Keratinocyte (primary cell): ENCODE measurements at regions not wholly inside any gene's neighbourhood (a gene's known extent, or its start where the extent isn't known, plus 50 kb on each side); places are given as distances from the start of the nearest gene placed in this dataset.

ENCODE experiments used
- DNase-seq: peaks from one replicate; pipeline ENCODE4 v3.0.0-alpha.2; 2011; ENCODE audit warnings: low read depth, missing footprints, low spot score
- FAIRE-seq: peaks from 2 replicates; lab custom pipeline; 2011; peaks lifted over from hg19 to GRCh38; lab: Jason Lieb, UNC
- H2AFZ ChIP-seq: 2 replicates; pipeline ENCODE4 v1.6.0; 2012; ENCODE audit warnings: low read length, control low read depth, inconsistent platforms; ENCODE audit not compliant: control insufficient read depth
- H3K27ac ChIP-seq: 2 replicates; pipeline ENCODE4 v1.5.1; 2011; ENCODE audit warnings: low read length; ENCODE audit not compliant: control insufficient read depth, insufficient read depth
- H3K27me3 ChIP-seq: 3 replicates; pipeline ENCODE4 v1.6.0; 2011; ENCODE audit warnings: low read length; ENCODE audit not compliant: control insufficient read depth, insufficient read depth; ENCODE audit errors: extremely low read depth
- H3K36me3 ChIP-seq, 2 experiments: 2 replicates in 1 of 2; 3 replicates in 1 of 2; pipeline ENCODE4 v1.5.1; 2011; ENCODE audit warnings: low read length in 2 of 2, mild to moderate bottlenecking in 1 of 2; ENCODE audit not compliant: control insufficient read depth in 2 of 2, insufficient read depth in 2 of 2; ENCODE audit errors: extremely low read depth in 1 of 2
- H3K4me1 ChIP-seq: 3 replicates; pipeline ENCODE4 v1.5.1; 2011; ENCODE audit warnings: low read length; ENCODE audit not compliant: control insufficient read depth, insufficient read depth; ENCODE audit errors: extremely low read depth
- H3K4me2 ChIP-seq: 3 replicates; pipeline ENCODE4 v1.6.0; 2011; ENCODE audit warnings: low read depth, low read length; ENCODE audit not compliant: control insufficient read depth, insufficient read depth; ENCODE audit errors: extremely low read depth
- H3K4me3 ChIP-seq, 3 experiments: fragments of 200-600 bp in 1 of 3; sonication (generic) in 1 of 3; 2 replicates in 2 of 3; 3 replicates in 1 of 3; pipeline ENCODE4 v1.5.1; 2011 to 2016; ENCODE audit warnings: low read length in 3 of 3, mild to moderate bottlenecking in 3 of 3, control low read depth in 2 of 3, inconsistent platforms in 1 of 3, low read depth in 1 of 3, mixed read lengths in 1 of 3, mixed run types in 1 of 3, moderate library complexity in 1 of 3; ENCODE audit not compliant: control insufficient read depth in 2 of 3, insufficient read depth in 2 of 3; ENCODE audit errors: extremely low read depth in 1 of 3
- H3K79me2 ChIP-seq: 2 replicates; pipeline ENCODE4 v1.6.0; 2012; ENCODE audit warnings: low read length; ENCODE audit not compliant: control insufficient read depth, insufficient read depth
- H3K9ac ChIP-seq: 3 replicates; pipeline ENCODE4 v1.6.0; 2011; ENCODE audit warnings: low read length; ENCODE audit not compliant: control insufficient read depth, insufficient read depth; ENCODE audit errors: extremely low read depth
- H3K9me1 ChIP-seq: 3 replicates; pipeline ENCODE4 v1.6.0; 2011; ENCODE audit warnings: low read length; ENCODE audit not compliant: control insufficient read depth, insufficient read depth; ENCODE audit errors: extremely low read depth
- H3K9me3 ChIP-seq: 2 replicates; pipeline ENCODE4 v1.5.1; 2012; ENCODE audit warnings: low read depth, low read length; ENCODE audit not compliant: control insufficient read depth
- H4K20me1 ChIP-seq: 3 replicates; pipeline ENCODE4 v1.6.0; 2011; ENCODE audit warnings: low read length; ENCODE audit not compliant: control insufficient read depth, insufficient read depth; ENCODE audit errors: extremely low read depth
- CTCF ChIP-seq, 3 experiments: IDR thresholded peaks in 1 of 3; conservative IDR thresholded peaks in 1 of 3; optimal IDR thresholded peaks in 1 of 3; 2 replicates in 2 of 3; 3 replicates in 1 of 3; pipeline versions ENCODE3 to v1.5.1; 2011; ENCODE audit warnings: low read length in 3 of 3, mild to moderate bottlenecking in 3 of 3, moderate library complexity in 2 of 3, control low read depth in 1 of 3, inconsistent platforms in 1 of 3; ENCODE audit not compliant: insufficient read depth in 2 of 3; ENCODE audit errors: extremely low read depth in 1 of 3
- EZH2 ChIP-seq: IDR thresholded peaks from one replicate; pipeline ENCODE4 v1.6.1; 2012; ENCODE audit warnings: inconsistent platforms, mild to moderate bottlenecking, low read length, moderate library complexity
- dilution Hi-C: fragments of 300-500 bp; cut with MboI; formaldehyde crosslinking; loops from one replicate; pipeline ENCODE4 v1.7.0; 2020; ENCODE audit warnings: low sequenced_read_pairs; ENCODE audit not compliant: extremely low pct_ligation_motif_present

GRCh38 chr1:193700710-193701355 lies 514.4 kb upstream of the B3GALT2 start:
- Histone ChIP-seq H4K20me1 (no peaks in the 10 kb centered on the region), H3K36me3 (no peaks in the 10 kb centered on the region), H3K9me1 (no peaks in the 10 kb centered on the region), H3K9ac (no peak overlapping the region), H3K27me3 (no peaks in the 10 kb centered on the region), H3K27ac (no peak overlapping the region), H3K4me2 (no peak overlapping the region), H3K4me1 (peaks cover 9% of the 10 kb centered on the region), H3K9me3 (no peaks in the 10 kb centered on the region), H3K79me2 (no peaks in the 10 kb centered on the region), H3K4me3 (no peak overlapping the region), H2AFZ (no peak overlapping the region)
- dilution Hi-C loops, result no loop called here
- DNase-seq, result peak; percentile 26
- FAIRE-seq, result no peak
- TF ChIP-seq CTCF (optimal IDR thresholded peaks at IDR 0.05 in 1 of 3, IDR thresholded peaks at IDR 0.05 in 1 of 3, conservative IDR thresholded peaks at IDR 0.05 in 1 of 3; ENCODE audit: extremely low read depth in 1 of 3, insufficient read depth in 2 of 3, low read length in 3 of 3), result no peak
- TF ChIP-seq EZH2, result no peak

GRCh38 chr1:193699261-193699660 lies 512.8 kb upstream of the B3GALT2 start:
- H3K36me3 ChIP-seq, result no peaks in the 10 kb centered on the region

More at GRCh38 chr1:193699261-193699660, 512.8 kb upstream of the B3GALT2 start:
- FAIRE-seq, result no peak
- Histone ChIP-seq H3K79me2 (no peaks in the 10 kb centered on the region), H3K4me3 (no peak overlapping the region), H3K27me3 (no peaks in the 10 kb centered on the region), H3K9ac (no peak overlapping the region), H3K27ac (no peak overlapping the region), H3K4me1 (peaks cover 9% of the 10 kb centered on the region), H3K9me1 (no peaks in the 10 kb centered on the region), H3K4me2 (no peak overlapping the region), H2AFZ (no peak overlapping the region), H4K20me1 (no peaks in the 10 kb centered on the region), H3K9me3 (no peaks in the 10 kb centered on the region)
- dilution Hi-C loops, result no loop called here
- DNase-seq, result no peak
- TF ChIP-seq CTCF (optimal IDR thresholded peaks at IDR 0.05 in 1 of 3, IDR thresholded peaks at IDR 0.05 in 1 of 3, conservative IDR thresholded peaks at IDR 0.05 in 1 of 3; ENCODE audit: extremely low read depth in 1 of 3, insufficient read depth in 2 of 3, low read length in 3 of 3) (no peak), EZH2 (no peak)
